ENCODE measurements at regions not wholly inside any gene's neighbourhood (a gene's known extent, or its start where the extent isn't known, plus 50 kb on each side); places are given as distances from the start of the nearest gene placed in this dataset.

DNA sequence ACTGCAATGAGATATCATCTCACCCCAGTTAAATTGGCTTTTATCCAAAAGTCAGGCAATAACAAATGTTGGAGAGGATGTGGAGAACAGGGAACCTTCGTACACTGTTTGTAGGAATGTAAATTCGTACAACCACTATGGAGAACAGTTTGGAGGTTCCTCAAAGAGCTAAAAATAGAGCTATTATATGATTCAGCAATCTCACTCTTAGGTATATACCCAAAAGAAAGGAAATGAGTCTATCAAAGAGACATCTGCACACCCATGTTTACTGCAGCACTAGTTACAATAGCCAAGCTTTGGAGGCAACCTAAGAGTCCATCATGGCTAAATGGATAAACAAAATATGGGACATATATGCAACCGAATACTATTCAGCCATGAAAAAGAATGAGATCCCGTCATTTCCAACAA is 68.0 kb upstream of the HES1 start:
- H3K36me3 ChIP-seq: no peaks in the 10 kb centered on the region
- TF ChIP-seq POLR2AphosphoS5 (IDR thresholded peaks at IDR 0.05) (no peak), POLR2A (IDR thresholded peaks at IDR 0.05) (no peak)
- TF ChIP-seq, protein P1, sequence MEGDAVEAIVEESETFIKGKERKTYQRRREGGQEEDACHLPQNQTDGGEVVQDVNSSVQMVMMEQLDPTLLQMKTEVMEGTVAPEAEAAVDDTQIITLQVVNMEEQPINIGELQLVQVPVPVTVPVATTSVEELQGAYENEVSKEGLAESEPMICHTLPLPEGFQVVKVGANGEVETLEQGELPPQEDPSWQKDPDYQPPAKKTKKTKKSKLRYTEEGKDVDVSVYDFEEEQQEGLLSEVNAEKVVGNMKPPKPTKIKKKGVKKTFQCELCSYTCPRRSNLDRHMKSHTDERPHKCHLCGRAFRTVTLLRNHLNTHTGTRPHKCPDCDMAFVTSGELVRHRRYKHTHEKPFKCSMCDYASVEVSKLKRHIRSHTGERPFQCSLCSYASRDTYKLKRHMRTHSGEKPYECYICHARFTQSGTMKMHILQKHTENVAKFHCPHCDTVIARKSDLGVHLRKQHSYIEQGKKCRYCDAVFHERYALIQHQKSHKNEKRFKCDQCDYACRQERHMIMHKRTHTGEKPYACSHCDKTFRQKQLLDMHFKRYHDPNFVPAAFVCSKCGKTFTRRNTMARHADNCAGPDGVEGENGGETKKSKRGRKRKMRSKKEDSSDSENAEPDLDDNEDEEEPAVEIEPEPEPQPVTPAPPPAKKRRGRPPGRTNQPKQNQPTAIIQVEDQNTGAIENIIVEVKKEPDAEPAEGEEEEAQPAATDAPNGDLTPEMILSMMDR (IDR thresholded peaks at IDR 0.05): no peak
- H3K4me3 ChIP-seq: no peak overlapping the region
- no peak for DNase-seq (ENCODE audit: low spot score in 2 of 2)
- no peak overlapping the region for H3K27ac ChIP-seq
- H3K9me3 ChIP-seq: peaks cover 0 to 7% of the 10 kb centered on the region in 2 donors
- H3K4me1 ChIP-seq: peaks cover 7 to 10% of the 10 kb centered on the region in 2 donors
- no peaks in the 10 kb centered on the region for H3K27me3 ChIP-seq
- intact Hi-C loops (cut with DNase I; ENCODE audit: low total_unique reads): no loop called here

DNA sequence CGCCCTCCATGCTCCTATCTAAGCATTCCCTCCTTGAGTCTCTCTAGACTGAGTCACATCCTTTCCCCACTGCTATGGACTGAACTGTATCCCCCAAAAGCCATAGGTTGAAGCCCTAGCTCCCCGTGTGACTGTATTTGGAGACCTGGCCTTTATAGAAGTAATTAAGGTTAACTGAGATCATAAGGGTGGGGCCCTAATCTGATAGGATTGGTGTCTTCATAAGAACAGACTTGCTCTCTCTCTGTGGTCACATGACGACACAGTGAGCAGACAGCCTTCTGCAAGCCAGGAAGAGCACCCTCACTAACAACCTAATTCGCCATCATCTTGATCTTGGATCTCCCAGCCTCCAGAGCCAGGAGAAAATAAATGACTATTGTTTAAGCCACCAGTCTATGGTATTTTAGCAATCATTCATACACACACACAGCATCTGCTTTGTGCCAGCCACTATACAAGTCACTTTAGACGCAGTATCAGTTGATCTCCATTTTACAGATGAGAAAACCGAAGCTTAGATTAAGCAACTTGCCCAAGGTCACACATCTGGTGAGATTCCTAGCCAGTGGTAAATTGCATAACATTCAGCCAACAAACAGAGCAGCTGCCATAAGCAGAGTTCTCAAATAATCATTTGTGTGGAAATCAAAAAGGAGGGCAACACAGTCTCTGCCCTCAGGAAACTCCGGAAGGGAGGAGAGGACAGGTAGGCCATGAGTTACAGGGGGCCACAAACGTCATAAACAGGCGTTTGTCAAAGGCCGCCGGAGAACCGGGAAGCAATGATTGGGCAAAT is 66.3 kb upstream of the HES1 start:
- Histone ChIP-seq H3K9me3 (peaks cover 0 to 7% of the 10 kb centered on the region in 2 donors), H3K27ac (peak overlapping the region; percentile 87 to 95), H3K36me3 (no peaks in the 10 kb centered on the region), H3K27me3 (no peaks in the 10 kb centered on the region), H3K4me1 (peaks cover 7 to 10% of the 10 kb centered on the region in 2 donors), H3K4me3 (no peak overlapping the region)
- intact Hi-C loops (cut with DNase I; ENCODE audit: low total_unique reads): loop anchor here (10.0 kb wide), 1 partner anchor 595 kb away; no protein-coding TSS in a partner anchor
- no peak for DNase-seq (ENCODE audit: low spot score in 2 of 2)
- TF ChIP-seq POLR2A (IDR thresholded peaks at IDR 0.05) (no peak), POLR2AphosphoS5 (IDR thresholded peaks at IDR 0.05) (no peak)
- TF ChIP-seq, protein P1 (IDR thresholded peaks at IDR 0.05): no peak

DNA sequence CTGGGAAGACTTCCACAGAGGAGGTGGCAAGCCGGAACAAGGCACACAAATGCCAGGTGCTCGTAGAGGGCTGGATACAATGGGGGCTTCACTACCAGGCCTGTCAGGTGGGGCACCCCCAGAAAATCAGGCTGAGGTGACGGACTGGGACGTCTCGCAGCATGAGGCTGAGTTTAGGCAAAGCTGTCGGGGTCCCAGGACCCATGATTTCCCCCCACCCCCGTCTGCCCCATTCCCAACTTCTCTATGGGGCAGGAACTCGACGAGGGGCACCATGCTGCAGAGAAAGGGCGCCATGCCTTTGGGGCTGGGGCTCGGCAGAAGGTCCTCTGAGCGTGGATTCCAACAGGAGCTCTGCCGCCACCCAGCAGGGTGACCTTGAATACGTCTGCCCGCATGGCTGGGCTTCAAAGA is 65.7 kb upstream of the HES1 start:
- TF ChIP-seq, protein P1 (IDR thresholded peaks at IDR 0.05): no peak
- no peak for TF ChIP-seq POLR2AphosphoS5 (IDR thresholded peaks at IDR 0.05)
- TF ChIP-seq POLR2A (IDR thresholded peaks at IDR 0.05): no peak
- peak in 1 of 2 donors; percentile 61 for DNase-seq (ENCODE audit: low spot score in 2 of 2)
- peaks cover 7 to 10% of the 10 kb centered on the region in 2 donors for H3K4me1 ChIP-seq
- peaks cover 0 to 7% of the 10 kb centered on the region in 2 donors for H3K9me3 ChIP-seq
- peak overlapping the region; percentile 87 to 95 for H3K27ac ChIP-seq
- peak overlapping the region; percentile 46 to 75 (median 53) for H3K4me3 ChIP-seq
- H3K27me3 ChIP-seq: no peaks in the 10 kb centered on the region
- H3K36me3 ChIP-seq: no peaks in the 10 kb centered on the region
- intact Hi-C loops (cut with DNase I; ENCODE audit: low total_unique reads): loop anchor here (10.0 kb wide), 1 partner anchor 595 kb away; no protein-coding TSS in a partner anchor

DNA sequence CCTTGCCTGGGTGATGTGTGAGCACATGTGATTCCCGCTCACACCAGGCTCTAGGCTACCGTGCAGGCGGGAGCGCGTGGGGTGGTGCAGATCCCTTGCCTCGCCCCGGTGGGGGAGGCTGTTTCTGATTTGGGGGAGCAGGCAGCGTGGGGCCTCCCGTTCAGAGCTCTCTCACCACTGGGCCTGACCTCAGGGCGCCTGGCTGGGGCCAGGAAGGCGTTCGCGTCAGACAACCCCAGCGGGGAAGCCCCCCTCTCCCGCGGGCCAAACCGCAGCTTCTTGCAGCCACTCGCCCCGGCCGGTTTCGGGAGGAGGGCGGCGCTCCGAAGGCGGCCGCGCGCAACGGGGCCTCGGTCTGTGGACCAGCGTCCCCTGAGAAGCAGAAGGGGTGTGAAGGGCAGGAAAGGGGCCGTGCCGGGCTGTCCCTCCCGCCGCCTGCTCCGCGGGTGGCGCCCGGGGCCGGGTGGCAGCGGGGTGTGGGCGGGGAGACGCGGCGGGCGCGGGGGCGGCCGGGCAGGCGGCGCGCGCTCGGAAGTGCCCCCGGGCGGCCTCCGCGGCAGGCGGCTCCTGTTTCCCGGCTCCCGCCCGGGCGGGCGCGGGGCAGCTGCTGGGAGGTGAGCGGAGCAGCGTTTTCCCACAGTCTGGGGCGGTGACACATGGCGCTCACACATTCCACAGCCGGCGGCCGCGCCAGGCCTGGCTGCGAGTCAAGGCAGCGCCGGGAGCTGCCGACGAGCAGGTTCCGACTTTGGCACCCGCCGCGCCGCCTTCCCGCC is 65.1 kb upstream of the HES1 start:
- DNase-seq (ENCODE audit: low spot score in 2 of 2): peak; percentile 89 to 91
- Histone ChIP-seq H3K36me3 (no peaks in the 10 kb centered on the region), H3K4me3 (peak overlapping the region; percentile 46 to 75 (median 53)), H3K27ac (peak overlapping the region; percentile 87 to 95), H3K9me3 (peaks cover 0 to 7% of the 10 kb centered on the region in 2 donors), H3K4me1 (peaks cover 7 to 10% of the 10 kb centered on the region in 2 donors), H3K27me3 (no peaks in the 10 kb centered on the region)
- intact Hi-C loops (cut with DNase I; ENCODE audit: low total_unique reads): loop anchor here (10.0 kb wide), 1 partner anchor 596 kb away; no protein-coding TSS in a partner anchor
- TF ChIP-seq POLR2AphosphoS5 (IDR thresholded peaks at IDR 0.05) (peak; percentile 21 to 35 (median 29)), POLR2A (IDR thresholded peaks at IDR 0.05) (no peak)

GRCh38 chr3:194072097-194072428 is 63.9 kb upstream of the HES1 start:
- Histone ChIP-seq H3K4me3 (no peak overlapping the region), H3K36me3 (no peaks in the 10 kb centered on the region), H3K27me3 (no peaks in the 10 kb centered on the region), H3K4me1 (peaks cover 7 to 10% of the 10 kb centered on the region in 2 donors), H3K9me3 (peaks cover 0 to 6% of the 10 kb centered on the region in 2 donors), H3K27ac (no peak overlapping the region)
- DNase-seq (ENCODE audit: low spot score in 2 of 2): no peak
- intact Hi-C loops (cut with DNase I; ENCODE audit: low total_unique reads): loop anchor here (10.0 kb wide), 1 partner anchor 597 kb away; no protein-coding TSS in a partner anchor
- TF ChIP-seq, protein P1 (IDR thresholded peaks at IDR 0.05): no peak
- TF ChIP-seq POLR2AphosphoS5 (IDR thresholded peaks at IDR 0.05) (no peak), POLR2A (IDR thresholded peaks at IDR 0.05) (no peak)
